C1 segment of cervical spinal cord (tissue), 14 donors: ENCODE measurements at regions not wholly inside any gene's neighbourhood (a gene's known extent, or its start where the extent isn't known, plus 50 kb on each side); places are given as distances from the start of the nearest gene placed in this dataset.
A peak's percentile ranks its signal among the peaks of the same experiment; 100 is the strongest.
"Not testable (repeated sequence)": the region's sequence is repeated elsewhere in the genome, so short reads cannot be mapped to it uniquely, and the experiment has no call there.

Experiments
- DNase-seq, 14 donors: peaks; one replicate each; lab custom pipeline; 2025; lab: John Stamatoyannopoulos, UW

GRCh38 chr15:94987085-94987484 is 755.7 kb downstream of the MCTP2 start:
- no peak for DNase-seq

DNA sequence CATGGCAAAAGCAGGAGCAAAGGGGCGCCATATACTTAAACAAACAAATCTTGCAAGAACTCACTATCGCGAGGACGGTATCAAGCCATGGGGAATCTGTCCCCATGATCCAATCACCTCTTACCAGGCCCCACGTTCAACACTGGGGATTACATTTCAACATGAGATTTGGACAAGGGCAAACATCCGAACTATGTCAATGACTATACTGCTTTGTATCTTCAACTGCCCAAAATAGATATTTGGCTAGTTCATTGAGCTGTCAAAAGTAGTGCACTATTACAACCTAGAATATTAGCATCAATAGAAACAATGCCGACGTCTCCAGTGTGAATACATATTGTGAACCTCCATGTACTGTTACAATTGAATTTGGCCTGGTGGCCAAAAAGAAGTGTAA is 760.4 kb downstream of the MCTP2 start:
- no peak for DNase-seq

DNA sequence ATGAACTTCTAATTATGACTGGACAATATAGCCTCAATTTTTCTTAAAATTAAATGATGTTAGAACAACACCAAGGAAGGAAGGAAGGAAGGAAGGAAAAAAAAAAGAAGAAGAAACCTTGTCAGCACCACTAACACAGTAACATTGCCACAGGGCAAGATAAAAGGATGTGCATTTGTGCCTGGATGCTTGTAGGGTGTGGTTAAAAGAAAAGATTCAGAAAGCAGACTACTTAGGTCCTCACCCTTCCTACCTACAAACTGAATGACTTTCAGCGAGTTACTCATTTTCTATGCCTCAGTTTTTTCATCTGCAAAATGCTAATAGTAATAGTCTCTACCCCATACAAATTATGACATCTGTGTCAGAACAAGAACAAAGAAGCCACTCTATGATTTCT is 778.3 kb downstream of the MCTP2 start:
- no peak for DNase-seq

DNA sequence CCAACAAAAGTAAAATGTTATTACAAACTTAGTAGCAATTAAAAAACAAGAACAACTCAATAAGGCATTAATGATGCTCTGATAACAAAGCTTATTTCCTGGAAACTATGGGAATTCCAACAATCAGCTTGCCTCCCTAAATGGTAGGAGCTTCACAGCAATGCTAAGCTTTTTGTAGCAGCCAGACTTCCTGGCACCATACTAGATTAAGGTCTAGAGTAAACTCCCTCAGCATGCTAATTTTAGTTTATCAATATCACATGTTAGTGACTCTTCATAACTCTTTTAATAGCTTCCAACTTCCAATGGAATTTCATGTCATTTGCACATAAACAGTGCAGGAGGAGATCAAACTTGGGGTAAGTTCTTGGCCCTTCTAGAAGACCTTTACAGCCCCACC is 782.0 kb downstream of the MCTP2 start:
- no peak for DNase-seq

DNA sequence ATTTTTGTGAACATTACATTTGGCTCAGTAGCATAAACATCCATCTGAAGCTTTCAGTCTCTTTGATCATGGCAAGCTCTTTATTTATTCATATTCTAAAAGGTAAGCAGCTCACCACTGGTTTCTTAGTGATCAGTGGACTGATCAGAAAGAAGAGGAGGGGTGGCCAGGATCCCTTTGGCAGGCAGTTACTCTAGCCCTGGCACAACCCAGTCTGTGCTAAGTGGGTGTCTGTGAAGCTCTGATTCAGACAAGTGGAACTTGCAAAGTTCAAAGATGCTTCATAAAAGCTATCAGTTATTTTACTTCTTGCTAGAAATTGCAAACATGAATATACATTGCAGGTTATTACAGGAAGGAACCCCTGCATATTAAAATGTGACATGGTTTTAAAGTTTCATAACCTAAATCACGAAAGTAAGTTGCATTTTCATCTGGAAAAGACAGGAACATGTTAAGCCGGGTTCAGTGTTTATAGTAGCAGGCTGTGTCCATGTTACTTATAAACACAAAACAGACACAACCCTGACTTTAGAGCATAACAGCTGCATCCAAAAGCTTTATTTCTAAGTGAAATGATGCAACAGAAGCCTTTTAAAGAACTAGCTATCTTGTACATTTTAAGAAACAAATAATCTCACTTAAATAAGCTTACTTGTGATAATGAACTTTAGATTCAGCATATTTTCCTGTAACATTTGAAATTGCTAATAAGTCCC is 785.3 kb downstream of the MCTP2 start:
- DNase-seq, result no peak

- peak in 1 of 14 donors; percentile 2 for DNase-seq
Measured at GRCh38 chr15:95017666-95018328, 786.4 kb downstream of the MCTP2 start.

- no peak for DNase-seq
Measured at GRCh38 chr15:95018888-95019545, 787.7 kb downstream of the MCTP2 start.

DNA sequence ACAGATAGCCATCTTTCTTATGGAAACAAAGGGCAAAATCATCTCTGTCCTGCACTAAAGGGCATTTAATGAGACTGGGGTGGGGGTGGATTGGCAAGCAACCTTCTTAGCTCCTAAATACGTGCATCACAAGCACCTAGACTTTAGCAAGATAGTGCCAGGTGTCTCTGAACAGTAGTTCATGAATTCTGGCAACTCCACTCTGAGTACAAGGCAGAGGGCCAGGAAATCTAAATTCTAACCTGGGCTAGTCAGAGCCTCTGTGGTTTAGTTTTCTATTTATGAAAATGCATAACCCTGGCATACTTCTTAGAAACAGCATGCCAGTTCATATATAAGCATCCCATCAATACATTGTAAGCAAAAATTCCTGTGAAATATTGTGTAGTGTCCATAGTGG is 788.5 kb downstream of the MCTP2 start:
- DNase-seq, result no peak

DNA sequence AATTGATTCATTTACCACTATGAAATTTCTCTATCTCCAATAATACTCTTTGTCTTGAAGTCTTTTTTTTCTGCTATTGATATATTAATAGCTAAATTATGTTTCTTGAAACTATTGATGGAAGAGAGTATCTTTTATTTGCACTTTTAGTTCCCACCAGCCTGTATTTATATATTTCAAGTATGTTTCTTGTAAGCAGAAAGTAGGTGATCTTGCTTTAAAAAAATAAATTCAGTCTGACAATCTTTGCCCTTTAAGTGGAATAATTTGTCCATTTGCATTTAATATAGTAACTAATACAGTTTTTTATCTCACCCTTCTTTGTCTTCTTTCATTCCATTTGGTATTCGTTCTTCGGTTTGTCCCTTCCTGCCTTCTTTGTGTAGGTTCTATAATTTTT is 790.5 kb downstream of the MCTP2 start:
- no peak for DNase-seq

- DNase-seq, result no peak
Measured at GRCh38 chr15:95024351-95024750, 793.0 kb downstream of the MCTP2 start.

DNA sequence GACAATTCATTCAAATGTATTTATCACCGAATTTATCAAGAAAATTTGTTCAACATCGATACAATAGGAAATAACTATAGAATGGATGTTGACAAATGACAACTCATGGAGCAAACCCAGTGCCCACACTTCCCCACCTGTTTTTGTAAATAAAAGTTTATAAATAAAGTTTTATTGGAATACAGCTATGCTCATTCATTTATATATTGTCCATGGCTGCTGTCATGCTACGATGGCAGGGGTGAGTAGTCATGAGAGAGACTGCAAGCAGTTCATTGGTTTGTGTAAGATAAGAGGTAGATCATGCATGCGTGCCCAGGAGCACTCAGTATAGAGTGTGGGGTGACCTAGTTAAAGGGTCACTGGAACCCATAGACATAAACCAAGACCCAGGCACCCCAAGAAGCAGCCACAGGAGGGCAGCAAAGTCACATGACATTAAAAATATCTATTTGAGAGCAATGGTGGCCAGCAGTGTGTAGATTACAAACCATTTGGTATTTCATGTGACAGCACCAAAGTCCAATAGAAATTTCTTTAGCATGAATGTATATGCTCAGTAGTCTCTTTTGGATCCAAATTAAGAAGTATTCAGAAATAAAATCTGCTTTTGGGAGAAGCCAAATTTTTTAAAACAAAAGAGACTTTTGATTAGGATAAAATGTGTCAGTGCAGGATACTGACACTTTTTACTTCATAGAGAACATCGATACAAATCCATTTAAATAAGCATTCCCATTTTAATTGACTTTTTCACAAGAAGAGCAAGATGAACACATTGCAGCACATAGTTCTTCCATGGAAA is 794.8 kb downstream of the MCTP2 start:
- DNase-seq, result no peak

GRCh38 chr15:95027981-95028380 is 796.6 kb downstream of the MCTP2 start:
- no peak for DNase-seq

GRCh38 chr15:95032156-95032555 is 800.8 kb downstream of the MCTP2 start:
- no peak for DNase-seq

- no peak for DNase-seq
Measured at GRCh38 chr15:95035106-95035505, 803.7 kb downstream of the MCTP2 start.

GRCh38 chr15:95041297-95041696 is 809.9 kb downstream of the MCTP2 start:
- no peak for DNase-seq

- not testable (repeated sequence) for DNase-seq
Measured at GRCh38 chr15:95043236-95043932, 812.0 kb downstream of the MCTP2 start.

DNA sequence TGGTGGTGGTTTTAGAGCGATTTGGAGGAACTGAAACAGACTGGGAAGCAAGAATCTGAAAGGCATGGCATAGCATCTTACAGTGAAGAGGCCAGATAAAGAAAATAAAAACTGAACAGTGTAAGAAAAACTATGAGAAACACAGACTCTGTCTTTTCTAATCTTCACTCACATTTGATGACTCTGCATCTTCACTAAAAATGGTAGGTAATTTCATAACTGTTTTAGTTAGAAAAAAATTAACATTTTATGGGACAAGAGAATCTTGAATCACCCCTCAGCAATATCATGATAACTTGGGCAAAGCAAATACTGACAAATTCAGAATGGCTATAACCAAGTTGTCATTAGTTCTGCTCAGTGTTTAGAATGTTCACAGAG is 812.6 kb downstream of the MCTP2 start:
- DNase-seq, result no peak

GRCh38 chr15:95044745-95045417 is 813.5 kb downstream of the MCTP2 start:
- no peak for DNase-seq

- no peak for DNase-seq
Measured at GRCh38 chr15:95051861-95052260, 820.5 kb downstream of the MCTP2 start.

- DNase-seq, result no peak
Measured at GRCh38 chr15:95059346-95059905, 828.1 kb downstream of the MCTP2 start.
